ENCODE measurements at regions not wholly inside any gene's neighbourhood (a gene's known extent, or its start where the extent isn't known, plus 50 kb on each side); places are given as distances from the start of the nearest gene placed in this dataset.

DNA sequence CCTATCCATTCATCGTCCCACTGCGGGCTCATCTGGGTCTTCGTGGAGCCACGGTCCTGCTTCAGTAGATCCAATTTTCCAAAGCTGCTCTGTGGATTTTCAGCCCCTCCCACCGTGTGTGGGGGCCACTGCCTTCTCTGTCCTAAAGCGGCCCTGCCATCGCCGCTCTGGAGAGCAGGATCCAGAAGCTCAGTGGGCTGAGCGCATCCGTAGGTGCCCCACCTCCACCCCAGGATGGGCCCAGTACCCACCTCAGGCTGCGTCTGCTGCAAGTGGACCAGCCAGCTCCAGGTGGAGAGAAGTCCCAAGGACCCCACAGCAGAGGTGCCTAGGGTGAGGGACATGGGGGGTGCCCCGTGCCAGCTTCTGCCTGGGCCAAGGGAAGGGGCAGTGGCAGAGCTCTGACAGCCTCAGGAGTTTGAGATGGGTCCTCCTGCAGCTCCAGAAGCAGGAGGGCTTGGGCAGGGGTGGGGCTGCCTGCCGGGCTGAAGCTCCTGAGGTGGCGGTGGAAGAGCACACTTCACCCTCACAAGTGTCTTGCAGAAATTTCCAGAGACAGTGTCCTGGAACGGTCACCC is 148.1 kb upstream of the C14orf180 start:
- no peak for DNase-seq

DNA sequence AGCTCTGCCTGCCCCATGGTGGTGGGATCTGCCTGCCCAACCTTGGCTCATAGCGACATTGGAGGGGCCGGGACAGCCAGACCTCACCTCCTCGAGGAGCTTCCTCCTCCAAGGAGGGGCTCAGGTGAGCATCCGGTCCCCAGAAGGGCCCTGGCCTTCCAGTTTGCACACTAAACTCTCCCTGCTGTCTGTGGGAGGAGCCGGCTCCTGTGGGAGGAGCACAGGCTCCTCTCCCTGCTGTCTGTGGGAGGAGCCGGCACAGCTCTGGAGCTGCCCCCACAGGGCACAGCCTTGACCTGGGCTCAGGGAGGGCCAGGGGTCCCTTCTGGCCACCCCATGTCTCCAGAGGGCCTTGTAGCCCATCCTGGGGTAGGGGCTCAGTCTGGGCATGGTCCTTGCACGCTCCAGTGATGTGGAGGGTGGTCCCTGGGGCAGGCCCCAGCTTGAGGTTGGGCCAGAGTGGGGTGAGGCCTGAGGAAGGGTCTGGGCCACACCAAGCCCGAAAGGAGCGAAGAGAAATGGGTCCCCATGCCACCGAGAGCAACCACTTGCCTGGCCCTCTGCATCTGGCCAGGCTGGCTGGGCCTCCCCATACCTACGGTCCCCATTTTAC is 147.5 kb upstream of the C14orf180 start:
- DNase-seq = no peak

DNA sequence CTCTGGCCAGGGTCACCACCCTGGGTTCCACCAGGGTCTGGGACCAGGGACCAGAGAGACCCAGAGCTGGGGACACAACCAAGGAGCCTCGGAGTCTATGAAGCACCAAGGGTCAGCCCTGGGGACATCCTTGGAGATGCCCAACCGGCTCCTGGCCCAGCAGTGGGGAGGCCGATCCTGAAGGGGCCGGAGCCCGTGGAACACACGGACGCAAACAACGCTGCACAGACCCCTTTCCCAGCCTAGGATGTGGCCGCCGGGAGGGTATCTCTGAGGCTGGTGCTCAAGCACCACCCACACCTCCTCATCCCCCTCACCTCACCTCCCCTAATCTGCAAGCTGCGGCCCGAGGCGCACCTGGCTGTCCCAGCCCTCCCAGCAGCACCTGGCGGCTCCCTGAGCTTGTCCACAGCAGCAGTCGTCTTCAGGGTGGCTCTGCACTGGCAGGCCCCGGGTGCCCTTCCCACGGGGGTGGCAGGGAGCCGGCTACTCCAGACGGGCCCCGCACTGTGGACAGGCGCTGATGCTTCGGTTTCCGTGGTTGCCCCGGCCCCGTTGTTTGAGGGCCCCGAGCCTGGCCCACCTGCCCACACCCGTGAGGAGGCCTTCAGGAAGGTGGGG is 146.8 kb upstream of the C14orf180 start:
- DNase-seq = no peak

DNA sequence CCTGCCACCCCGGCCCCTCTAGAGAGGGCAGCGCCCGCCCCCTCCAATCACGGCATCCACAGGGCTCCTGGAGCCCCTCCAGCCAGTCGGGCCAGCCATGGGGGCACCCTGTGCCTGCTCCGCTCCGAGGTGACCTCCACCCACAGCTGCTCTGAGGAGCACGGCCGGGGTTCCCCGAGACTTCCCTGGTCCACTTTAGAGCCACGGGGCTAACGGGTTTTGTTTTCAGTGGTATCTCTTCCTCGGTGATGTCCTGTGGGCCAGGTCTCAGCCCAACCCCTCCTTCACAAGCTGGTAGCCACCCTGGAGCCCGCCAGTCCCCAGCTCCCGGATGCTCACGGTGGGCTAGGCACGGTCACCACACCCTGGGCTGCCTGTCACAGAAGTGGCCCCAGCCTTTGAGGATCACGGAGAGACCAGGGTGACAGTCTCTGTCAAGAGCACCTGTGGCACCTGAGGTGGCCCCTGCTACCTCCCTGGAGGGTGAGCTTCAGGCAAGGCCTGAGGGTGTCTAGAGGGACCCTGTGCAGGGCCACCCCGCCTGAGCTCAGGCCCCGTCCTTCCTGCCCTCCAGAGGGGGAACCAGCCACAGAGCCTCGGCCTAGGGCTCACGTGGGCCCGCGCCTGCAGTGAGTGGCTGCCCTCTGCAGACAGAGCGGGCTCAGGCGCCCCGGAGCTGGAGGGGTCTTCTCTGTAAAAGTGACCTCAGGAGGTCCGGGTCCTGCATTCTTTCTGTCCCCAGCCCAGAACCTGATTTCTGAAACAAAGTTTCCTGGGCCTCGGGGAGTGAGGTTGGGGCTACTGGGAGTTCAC is 146.0 kb upstream of the C14orf180 start:
- no peak for DNase-seq

DNA sequence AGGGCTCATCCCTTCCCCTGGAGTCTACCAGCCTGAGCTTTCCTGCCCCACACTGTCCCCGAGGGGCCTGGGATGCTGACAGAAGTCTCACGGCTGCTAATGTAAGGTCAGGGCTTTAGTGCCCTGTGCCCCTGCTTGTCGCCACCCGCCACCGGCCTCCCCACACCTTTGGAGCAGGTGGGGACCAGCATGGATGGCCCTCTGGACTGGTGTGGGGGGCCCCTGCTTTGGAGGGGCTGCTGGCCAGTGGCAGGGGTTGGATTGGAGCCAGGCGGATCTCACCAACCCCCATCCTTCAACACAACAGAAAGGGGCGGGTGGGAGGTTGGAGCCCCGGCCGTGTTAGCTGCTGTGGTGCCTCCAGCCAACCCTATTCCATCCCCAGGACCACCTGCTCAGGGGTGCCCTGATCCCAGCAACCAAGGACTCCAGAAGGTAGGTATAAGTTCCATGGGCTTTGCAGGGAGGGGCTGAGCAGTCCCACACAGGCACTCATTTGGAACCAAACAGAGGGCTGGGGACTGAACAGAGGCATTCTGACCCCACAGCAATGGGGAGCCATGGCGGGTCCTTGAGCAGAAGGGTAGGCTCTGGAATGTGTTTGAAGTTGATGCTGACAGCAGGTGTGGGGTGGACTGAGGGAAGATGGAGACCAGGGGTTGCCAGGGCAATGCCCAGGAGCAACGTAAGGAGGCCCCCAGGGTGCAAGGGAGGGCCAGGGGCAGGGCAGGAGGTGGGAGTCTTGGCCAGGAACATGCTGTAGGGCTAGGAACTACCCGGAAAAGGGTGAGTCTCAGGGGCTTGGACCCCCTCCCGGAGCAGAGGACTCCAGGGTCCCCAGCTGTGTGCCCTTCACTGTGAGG is 145.1 kb upstream of the C14orf180 start:
- DNase-seq = no peak

DNA sequence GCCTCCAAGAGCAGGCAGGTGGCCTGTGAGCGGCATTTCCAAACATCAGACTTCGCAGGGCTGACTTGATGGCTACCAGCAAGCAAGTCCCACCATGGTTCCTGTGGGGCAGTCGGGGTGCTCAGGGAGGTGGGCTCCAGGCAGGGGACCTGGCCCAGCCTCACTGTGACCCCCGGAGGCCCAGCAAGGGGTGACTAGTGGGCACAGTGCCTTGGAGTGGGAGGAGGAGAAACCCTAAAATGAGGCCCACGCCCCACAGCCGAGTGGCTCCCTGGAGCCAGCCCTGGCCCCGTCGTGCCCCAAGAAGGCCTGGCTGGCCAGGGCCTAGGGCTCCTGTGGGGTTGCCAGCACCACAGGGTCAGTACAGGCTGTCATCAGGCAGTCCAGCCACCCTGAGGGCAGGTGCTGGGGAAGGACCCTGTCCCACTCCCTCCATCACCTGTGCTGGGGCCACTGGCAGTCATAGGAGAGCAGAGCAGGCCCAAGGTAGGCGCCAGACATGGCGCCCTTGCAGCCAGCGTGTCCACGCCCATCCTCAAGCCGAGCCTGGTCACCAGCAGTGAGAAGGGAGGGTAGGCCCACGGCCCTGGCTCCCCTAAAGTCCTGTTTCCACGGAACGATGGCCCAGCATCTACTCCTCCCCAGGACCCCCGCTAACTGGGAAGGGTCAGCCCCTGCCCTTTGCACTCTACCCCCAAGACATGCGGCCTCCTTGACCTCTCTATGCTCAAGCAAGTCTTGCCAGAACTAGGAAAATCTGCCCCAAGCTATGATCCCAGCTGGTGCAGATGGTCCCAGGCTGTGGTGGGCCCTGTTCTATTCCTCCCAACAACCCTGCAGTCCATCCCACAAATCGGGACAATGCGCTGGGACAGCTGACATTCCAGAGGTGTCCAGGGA is 144.2 kb upstream of the C14orf180 start:
- no peak for DNase-seq

DNA sequence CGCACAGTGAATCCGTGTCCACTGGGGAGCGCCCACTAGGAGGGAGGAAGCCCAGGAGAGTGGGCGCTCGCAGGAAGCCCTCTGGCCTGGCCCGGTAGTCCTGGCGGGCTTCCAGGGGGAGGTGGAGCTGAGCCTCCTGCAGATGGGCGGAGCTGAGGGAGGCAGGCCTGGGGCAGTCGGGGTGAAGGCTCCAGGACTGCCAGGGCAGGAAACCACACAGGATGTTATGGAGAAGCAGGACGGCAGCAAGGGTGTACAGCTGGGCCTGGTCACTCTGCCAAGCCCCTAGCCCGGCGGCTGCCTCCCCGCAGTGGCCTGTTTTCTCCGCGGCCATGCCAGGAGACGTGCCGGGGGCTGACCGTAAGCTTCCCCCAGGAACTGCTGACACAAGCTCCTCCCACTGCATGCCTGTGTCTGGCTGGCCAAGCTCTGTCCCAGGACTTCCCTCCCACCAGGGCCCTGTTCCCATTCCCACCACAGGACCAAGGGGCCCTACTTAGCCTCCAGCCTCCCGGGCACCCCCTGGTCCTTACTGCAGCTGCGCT is 143.4 kb upstream of the C14orf180 start:
- no peak for DNase-seq

DNA sequence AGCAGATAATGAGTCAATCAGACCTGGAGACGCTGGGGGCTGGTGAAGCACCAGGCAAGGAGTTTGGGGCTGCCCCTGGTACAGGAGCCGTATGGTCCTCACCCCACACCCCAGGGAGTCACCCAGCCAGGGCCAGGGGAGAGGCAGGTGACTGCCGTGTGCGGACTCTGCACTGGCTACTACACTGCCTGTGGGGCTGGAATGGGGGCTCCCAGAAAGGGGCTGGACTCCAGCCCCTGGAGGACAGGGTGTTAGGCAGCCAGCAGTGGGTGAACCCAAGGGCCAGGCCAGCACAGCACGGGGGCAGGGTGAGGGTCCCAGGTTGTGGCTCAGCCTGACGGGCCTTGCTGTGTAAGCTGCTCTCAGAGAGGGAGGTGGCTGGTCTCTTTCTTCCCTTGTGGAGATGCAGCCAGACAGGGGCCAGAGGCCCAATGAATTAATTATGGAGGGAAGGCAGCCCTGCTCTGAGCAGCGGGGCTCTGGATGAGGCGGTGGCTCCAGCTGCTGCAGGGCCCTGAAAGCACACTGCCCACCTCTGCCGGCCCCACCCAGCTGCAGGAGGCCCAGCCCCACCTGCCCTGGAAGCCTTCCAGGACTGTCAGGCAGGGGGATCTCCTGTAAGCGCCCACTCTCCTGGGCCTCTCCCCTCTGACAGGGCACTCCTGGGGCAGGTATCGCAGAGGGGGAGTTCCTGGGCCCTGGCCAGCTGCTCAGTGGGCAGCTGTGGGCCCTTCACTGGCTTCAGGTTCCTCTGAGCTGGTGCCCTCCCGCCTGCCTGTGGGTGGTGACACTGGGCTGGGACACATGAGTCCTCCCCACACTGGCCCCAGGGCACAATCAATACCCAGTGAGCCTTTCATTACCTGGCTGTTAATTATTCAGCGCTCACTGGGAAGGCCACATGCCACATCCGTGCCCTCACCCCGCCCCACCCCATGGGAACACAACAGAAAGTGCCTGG is 142.5 kb upstream of the C14orf180 start:
- no peak for DNase-seq

DNA sequence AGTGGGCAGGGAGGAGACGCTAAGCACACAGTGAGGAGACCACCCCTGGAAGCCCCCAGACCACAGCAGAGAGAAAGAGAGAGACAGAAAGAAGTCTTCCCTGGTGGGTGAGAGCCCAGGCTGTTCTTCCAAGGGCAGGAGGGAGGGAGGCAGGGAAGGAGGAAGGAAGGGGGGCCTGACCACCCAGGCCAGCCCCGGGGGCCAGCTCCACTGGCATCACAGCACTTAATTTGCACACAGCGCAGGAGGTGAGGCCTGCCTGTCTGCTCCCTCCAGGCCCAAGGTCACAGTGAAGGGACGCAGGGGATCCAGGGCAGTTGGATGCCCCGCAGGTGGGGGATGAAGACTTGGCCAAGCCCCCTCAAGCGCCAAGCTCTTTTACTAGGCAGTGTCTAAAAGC is 141.9 kb upstream of the C14orf180 start:
- no peak for DNase-seq

DNA sequence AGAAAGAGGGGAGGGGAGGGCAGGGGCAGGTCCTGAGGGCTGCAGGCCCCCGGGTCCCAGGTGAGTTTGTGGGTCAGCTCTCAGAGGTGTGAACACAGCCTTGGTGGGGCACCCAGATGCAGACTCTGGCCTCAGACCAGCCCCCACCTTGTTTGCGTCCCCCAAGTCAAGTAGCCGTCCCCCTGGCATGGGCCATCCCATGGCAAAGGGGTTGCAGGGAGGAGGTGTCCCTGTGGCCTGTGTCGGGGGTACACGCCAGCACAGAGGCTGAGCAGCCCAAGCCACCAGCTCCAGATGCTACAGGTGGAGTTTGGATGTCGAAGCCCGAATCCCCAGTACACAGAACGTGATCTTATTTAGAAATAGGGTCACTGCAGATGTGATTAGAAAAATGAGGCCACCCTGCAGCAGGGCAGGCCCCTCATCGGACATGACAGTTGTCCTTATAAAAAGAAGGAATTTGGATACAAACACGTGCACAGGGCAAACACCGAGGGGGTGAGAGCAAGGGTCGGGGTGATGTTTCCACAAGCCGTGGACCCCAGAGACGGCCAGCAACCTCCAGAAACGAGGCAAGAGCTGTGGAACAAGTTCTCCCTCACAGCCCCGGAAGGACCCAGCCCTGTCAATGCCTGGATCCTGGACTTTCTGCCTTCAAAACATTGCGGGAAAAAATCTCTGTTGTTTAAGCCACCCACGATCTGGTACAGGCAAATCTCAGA is 141.2 kb upstream of the C14orf180 start:
- DNase-seq = no peak

DNA sequence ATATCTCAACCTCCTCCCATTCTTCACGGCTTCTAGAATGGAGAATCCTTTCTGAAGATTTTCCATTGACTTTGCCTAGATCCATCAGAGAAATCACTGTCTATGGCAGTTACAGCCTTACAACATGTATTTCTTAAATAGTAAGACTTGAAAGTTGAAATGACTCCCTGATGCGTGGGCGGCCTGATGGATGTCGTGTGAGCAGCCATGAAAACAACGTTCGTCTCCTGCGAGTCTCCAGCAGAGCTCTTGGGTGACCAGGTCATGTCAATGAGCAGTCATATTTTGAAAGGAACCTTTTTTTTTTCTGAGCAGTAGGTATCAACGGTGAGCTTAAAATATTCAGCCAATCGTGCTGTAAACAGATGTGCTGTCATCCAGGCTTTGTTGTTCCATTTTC is 139.9 kb upstream of the C14orf180 start:
- DNase-seq = no peak

DNA sequence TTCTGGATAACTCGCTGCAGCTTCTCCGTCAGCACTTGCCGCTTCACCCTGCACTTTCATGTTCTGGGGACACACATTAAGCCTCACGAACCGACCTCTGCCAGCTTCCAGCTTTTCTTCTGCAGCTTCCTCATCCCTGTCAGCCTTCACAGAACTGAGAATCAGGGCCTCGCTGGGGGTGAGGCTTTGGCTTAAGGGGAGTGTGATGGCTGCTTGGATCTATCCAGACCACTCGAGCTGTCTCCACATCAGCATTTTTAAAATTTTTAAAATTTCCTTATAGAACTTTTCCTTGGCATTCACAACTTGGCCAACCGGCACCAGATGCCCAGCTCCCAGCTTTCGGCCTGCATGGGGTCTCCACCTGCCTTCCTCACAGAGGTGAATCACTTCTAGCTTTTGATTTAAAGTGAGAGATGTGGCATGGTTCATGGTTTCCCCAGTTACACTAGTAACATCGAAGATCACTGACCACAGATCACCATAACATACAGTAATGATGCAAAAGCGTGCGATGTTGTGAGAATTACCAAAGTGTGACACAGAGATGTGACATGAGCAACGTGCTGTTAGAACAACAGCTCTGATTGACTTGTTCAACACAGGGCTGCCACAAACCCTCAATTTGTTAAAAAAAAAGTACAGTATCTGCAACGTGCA is 139.1 kb upstream of the C14orf180 start:
- no peak for DNase-seq

DNA sequence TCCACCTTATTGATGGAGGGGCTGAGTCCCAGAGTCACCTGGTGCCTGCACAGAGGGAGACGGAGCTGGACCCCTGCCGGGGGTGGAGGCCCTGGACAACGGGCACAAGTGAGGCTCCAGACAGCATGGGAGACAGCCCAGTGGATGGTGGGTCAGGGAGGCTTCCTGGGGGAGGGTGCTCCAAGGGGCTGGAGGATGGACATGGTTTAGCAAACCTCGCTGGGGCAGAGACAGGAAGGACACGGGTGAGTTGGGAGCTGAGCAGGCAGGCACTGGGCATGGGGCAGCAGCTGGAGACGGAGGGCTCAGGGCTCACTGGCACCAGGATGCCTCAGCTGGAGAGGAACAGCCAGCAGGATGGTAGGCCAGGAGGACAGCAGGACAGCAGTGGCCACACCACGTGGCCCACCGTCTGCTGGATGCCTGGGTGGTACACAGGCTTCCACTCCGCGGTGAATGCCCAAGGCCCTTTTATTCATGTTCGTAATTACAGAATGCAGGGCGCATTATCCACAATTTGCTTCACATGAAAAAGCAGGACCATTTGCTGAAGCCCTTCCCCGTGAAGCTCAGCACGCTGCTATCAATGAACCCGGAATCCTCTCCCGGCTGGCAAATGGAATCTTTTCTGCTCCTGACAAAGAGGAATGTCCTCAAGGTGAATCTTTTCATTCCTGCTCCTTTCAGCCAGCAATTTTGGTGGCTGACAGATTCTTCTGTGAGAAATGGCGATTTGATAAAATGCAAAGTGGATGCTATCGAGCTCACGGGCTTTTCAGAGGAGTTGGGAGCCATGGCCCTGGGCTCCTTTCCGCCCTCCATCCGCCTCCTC is 138.1 kb upstream of the C14orf180 start:
- no peak for DNase-seq

DNA sequence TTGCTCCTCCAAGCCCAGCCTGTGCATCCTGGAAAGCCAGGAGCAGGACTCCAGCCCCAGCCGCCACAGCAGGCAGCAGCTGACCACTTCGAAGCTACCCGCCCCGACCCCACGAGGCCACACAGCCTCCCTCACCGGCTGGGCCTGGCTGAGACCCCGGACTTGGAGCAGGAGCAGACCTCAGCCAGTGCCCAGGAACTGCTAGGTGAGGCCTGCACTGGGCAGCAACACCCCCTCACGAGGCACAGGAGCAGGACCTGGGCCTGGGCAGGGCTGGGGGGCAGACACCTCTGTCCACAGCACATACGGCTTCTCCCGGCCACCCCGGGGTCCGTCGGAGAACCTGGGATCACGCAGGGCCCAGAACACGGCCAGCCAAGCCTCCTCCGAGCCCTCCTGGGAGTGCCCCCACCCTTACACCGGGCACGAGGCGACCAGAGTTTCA is 137.4 kb upstream of the C14orf180 start:
- DNase-seq = no peak

DNA sequence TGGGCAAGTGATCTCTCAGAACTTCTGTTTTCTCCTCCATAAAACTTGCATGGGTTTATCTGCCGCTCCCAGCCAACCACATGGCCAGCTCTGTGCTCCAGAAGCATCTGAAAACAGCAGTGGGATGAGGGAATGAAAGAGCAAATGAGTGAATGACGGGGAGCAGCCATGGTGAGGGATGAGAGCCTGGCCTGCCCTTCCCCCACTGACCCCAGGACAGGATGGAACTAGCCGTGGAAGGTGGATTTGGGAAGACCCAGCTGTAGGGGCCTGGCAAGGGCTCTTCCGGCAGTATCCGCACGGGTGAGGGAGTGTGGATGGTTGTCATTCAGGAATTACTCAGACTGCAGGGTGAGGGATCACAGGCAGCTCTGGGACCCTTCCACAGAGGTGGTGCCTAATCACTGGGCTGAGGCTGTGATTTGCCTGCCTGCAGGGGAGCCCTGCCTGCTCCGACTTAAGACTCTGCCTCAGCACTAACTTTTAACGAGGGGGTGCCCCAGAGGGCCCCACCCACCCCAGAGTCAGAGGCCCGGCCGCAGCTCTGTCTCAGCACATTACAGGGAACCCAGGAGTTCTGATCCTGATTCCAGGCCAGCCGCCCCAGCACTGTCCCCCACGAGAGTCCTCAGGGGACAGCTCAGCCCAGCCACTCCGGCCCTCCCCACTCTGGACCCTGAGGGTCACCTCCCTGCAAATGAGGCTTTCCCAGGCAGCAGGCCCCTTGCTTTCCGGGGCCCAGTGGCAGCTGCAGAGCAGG is 136.8 kb upstream of the C14orf180 start:
- no peak for DNase-seq

DNA sequence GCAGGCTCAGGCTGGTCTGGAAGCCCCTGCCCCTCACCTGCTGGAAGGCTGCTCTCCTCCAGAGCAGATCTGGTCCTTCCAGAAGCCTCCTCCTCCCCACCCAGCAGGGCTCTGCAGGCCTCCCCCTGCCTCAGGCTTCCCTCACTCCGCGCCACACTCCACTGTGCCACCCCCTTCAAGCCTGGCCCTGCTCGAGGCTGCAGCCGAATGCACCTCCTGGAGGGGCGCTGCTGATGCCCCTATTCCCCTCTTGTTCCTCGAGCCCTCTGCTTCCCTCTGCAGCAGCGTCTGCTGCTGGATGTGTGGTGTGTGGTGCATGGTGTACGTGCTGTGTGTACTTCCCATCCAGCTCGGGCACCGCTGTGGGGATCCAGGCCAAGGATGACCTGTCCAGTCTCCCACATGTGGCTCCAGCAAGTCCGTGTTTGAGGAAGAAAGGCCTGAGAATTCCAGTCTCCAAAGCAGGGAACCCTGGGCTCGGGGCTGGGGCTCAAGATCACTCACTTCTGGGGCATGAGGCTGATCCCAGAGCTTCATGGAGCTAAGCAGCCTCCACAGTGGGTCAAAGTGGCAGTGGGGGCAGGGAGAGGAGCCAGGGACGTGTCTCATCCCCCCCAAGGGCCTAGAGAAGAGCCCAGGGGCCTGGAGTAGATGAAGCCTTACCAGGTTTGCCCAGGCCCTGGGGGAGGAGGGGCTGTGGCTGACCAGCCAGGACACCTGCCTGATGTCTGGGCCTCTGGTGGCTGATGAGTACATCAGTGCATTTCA is 136.0 kb upstream of the C14orf180 start:
- DNase-seq = no peak
